Liver (tissue), 3 donors: ENCODE measurements at regions not wholly inside any gene's neighbourhood (a gene's known extent, or its start where the extent isn't known, plus 50 kb on each side); places are given as distances from the start of the nearest gene placed in this dataset.

Source experiments
- EGR1 ChIP-seq, 2 donors: IDR thresholded peaks; 2 replicates each; pipeline ENCODE4 v1.6.1; 2016 to 2018; ENCODE audit warnings: antibody characterized with exemption in 2 of 2, low read depth in 2 of 2
- FOXA2 ChIP-seq: IDR thresholded peaks from 2 replicates; pipeline ENCODE4 v1.6.1; 2016; ENCODE audit warnings: antibody characterized with exemption
- TF ChIP-seq, protein P1 (sequence below): fragments of 150-350 bp; IDR thresholded peaks from 2 replicates; pipeline ENCODE4 v1.5.1; 2017; ENCODE audit warnings: improper control_type of control experiment, low read depth, low read length; ENCODE audit not compliant: missing input control
- TF ChIP-seq, protein P2 (sequence below): IDR thresholded peaks from 2 replicates; pipeline ENCODE4 v1.6.1; 2016; ENCODE audit warnings: antibody characterized with exemption
- TF ChIP-seq, protein P3 (sequence below): IDR thresholded peaks from 2 replicates; pipeline ENCODE4 v1.6.1; 2016; ENCODE audit warnings: antibody characterized with exemption
- TF ChIP-seq, protein P4 (sequence below): IDR thresholded peaks from 2 replicates; pipeline ENCODE4 v1.6.1; 2016; ENCODE audit warnings: antibody characterized with exemption
- donor health status: healthy.
- donor health status: healthy.

DNA sequence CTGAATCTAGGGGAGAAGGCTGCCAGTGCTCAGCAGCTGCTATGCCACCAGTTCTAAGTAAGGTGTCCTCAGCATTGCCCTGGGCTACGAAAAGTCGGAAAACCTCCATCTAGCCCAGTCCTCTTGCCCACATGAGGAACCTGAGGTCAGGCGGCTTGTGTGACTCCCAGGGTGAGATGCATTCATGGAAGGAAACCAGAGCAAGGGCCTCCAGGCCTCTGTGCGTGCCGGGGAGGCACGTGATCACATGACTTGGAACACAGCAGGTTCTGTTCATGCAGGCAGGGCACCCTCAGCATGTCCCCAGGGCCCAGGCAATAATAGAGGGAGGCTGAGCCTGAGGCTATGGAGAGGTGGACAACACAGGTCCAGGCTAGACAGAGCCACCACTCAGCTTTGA, 312.5 kb upstream of the DUSP10 start:
- TF ChIP-seq, protein P1, sequence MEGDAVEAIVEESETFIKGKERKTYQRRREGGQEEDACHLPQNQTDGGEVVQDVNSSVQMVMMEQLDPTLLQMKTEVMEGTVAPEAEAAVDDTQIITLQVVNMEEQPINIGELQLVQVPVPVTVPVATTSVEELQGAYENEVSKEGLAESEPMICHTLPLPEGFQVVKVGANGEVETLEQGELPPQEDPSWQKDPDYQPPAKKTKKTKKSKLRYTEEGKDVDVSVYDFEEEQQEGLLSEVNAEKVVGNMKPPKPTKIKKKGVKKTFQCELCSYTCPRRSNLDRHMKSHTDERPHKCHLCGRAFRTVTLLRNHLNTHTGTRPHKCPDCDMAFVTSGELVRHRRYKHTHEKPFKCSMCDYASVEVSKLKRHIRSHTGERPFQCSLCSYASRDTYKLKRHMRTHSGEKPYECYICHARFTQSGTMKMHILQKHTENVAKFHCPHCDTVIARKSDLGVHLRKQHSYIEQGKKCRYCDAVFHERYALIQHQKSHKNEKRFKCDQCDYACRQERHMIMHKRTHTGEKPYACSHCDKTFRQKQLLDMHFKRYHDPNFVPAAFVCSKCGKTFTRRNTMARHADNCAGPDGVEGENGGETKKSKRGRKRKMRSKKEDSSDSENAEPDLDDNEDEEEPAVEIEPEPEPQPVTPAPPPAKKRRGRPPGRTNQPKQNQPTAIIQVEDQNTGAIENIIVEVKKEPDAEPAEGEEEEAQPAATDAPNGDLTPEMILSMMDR: no peak
- no peak for TF ChIP-seq EGR1 (IDR thresholded peaks at IDR 0.05; ENCODE audit: low read depth in 2 of 2)
- TF ChIP-seq FOXA2: no peak
- TF ChIP-seq, protein P2, sequence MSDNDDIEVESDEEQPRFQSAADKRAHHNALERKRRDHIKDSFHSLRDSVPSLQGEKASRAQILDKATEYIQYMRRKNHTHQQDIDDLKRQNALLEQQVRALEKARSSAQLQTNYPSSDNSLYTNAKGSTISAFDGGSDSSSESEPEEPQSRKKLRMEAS: no peak
- TF ChIP-seq, protein P3, sequence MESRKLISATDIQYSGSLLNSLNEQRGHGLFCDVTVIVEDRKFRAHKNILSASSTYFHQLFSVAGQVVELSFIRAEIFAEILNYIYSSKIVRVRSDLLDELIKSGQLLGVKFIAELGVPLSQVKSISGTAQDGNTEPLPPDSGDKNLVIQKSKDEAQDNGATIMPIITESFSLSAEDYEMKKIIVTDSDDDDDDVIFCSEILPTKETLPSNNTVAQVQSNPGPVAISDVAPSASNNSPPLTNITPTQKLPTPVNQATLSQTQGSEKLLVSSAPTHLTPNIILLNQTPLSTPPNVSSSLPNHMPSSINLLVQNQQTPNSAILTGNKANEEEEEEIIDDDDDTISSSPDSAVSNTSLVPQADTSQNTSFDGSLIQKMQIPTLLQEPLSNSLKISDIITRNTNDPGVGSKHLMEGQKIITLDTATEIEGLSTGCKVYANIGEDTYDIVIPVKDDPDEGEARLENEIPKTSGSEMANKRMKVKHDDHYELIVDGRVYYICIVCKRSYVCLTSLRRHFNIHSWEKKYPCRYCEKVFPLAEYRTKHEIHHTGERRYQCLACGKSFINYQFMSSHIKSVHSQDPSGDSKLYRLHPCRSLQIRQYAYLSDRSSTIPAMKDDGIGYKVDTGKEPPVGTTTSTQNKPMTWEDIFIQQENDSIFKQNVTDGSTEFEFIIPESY: no peak
- TF ChIP-seq, protein P4, sequence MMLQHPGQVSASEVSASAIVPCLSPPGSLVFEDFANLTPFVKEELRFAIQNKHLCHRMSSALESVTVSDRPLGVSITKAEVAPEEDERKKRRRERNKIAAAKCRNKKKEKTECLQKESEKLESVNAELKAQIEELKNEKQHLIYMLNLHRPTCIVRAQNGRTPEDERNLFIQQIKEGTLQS: no peak
